ENCODE measurements at regions not wholly inside any gene's neighbourhood (a gene's known extent, or its start where the extent isn't known, plus 50 kb on each side); places are given as distances from the start of the nearest gene placed in this dataset.
A peak's percentile ranks its signal among the peaks of the same experiment; 100 is the strongest.

- no peak for TF ChIP-seq EP300 (IDR thresholded peaks at IDR 0.05)
- no peak for TF ChIP-seq POLR2A (IDR thresholded peaks at IDR 0.05)
- TF ChIP-seq CTCF (IDR thresholded peaks at IDR 0.05): no peak
- TF ChIP-seq POLR2AphosphoS5 (IDR thresholded peaks at IDR 0.05): no peak
- Histone ChIP-seq H3K27ac (peak overlapping the region in 1 of 4 donors; percentile 46), H3K4me1 (peaks cover 0 to 36% (median 0%) of the 10 kb centered on the region in 3 donors), H3K27me3 (no peaks in the 10 kb centered on the region), H3K36me3 (no peaks in the 10 kb centered on the region), H3K9me3 (no peaks in the 10 kb centered on the region), H3K4me3 (no peak overlapping the region)
- ATAC-seq: no peak
- 34 to 71% methylated on average over 2 to 4 of the region's 4 CpGs for WGBS, 2 donors (ENCODE audit: low coverage in 1 of 2)
Observed at GRCh38 chr4:155506745-155507144, 130.0 kb upstream of the MAP9 start.

GRCh38 chr4:155505321-155505720, 128.6 kb upstream of the MAP9 start:
- no peak for TF ChIP-seq POLR2AphosphoS5 (IDR thresholded peaks at IDR 0.05)
- TF ChIP-seq CTCF (IDR thresholded peaks at IDR 0.05): no peak
- TF ChIP-seq EP300 (IDR thresholded peaks at IDR 0.05): no peak
- TF ChIP-seq POLR2A (IDR thresholded peaks at IDR 0.05): no peak
- Histone ChIP-seq H3K27ac (no peak overlapping the region), H3K36me3 (no peaks in the 10 kb centered on the region), H3K27me3 (no peaks in the 10 kb centered on the region), H3K9me3 (no peaks in the 10 kb centered on the region), H3K4me1 (peaks cover 0 to 29% (median 0%) of the 10 kb centered on the region in 3 donors), H3K4me3 (no peak overlapping the region)
- no peak for ATAC-seq
- WGBS, 2 donors (ENCODE audit: low coverage in 1 of 2): 54 to 67% methylated on average over 3 of the region's 3 CpGs

- no peaks in the 10 kb centered on the region for H3K36me3 ChIP-seq
- H3K4me1 ChIP-seq: peaks cover 0 to 29% (median 0%) of the 10 kb centered on the region in 3 donors
- no peak for ATAC-seq
- no peaks in the 10 kb centered on the region for H3K27me3 ChIP-seq
- no peak overlapping the region for H3K4me3 ChIP-seq
- no peaks in the 10 kb centered on the region for H3K9me3 ChIP-seq
- TF ChIP-seq EP300 (IDR thresholded peaks at IDR 0.05) (no peak), POLR2A (IDR thresholded peaks at IDR 0.05) (no peak), CTCF (IDR thresholded peaks at IDR 0.05) (no peak), POLR2AphosphoS5 (IDR thresholded peaks at IDR 0.05) (no peak)
- peak overlapping the region in 1 of 4 donors; percentile 4 for H3K27ac ChIP-seq
- WGBS, 2 donors (ENCODE audit: low coverage in 1 of 2): 83 to 90% methylated on average over 4 of the region's 4 CpGs
Observed at GRCh38 chr4:155497306-155497705, 120.5 kb upstream of the MAP9 start.

- H3K4me3 ChIP-seq: no peak overlapping the region
- 37 to 44% methylated on average over 3 of the region's 3 CpGs for WGBS, 2 donors (ENCODE audit: low coverage in 1 of 2)
Observed at GRCh38 chr4:155496294-155496626, 119.5 kb upstream of the MAP9 start.

More at GRCh38 chr4:155496294-155496626, 119.5 kb upstream of the MAP9 start:
- Histone ChIP-seq H3K4me1 (peaks cover 0 to 39% (median 0%) of the 10 kb centered on the region in 3 donors), H3K36me3 (no peaks in the 10 kb centered on the region), H3K9me3 (no peaks in the 10 kb centered on the region), H3K27me3 (no peaks in the 10 kb centered on the region), H3K27ac (peak overlapping the region in 1 of 4 donors; percentile 18)
- no peak for ATAC-seq
- TF ChIP-seq POLR2A (IDR thresholded peaks at IDR 0.05) (no peak), CTCF (IDR thresholded peaks at IDR 0.05) (no peak), POLR2AphosphoS5 (IDR thresholded peaks at IDR 0.05) (no peak), EP300 (IDR thresholded peaks at IDR 0.05) (no peak)

All from gastroesophageal sphincter (tissue), 4 donors.